HEK293 (cell line): ENCODE measurements at regions not wholly inside any gene's neighbourhood (a gene's known extent, or its start where the extent isn't known, plus 50 kb on each side); places are given as distances from the start of the nearest gene placed in this dataset.

Experiments used
- BCL11B ChIP-seq: fragments of 450-650 bp; formaldehyde crosslinking; IDR thresholded peaks from 2 replicates; pipeline ENCODE4 v1.5.1; 2016; ENCODE audit warnings: low read depth, missing biosample characterization, missing genetic modification characterization
- CTCF ChIP-seq: fragments of 450-650 bp; formaldehyde crosslinking; IDR thresholded peaks from 2 replicates; pipeline ENCODE4 v1.5.1; 2016; ENCODE audit warnings: missing biosample characterization, missing genetic modification characterization
- TCF7L2 ChIP-seq: IDR thresholded peaks from 2 replicates; pipeline ENCODE4 v1.6.1; 2011; ENCODE audit warnings: low read depth, mild to moderate bottlenecking, inconsistent platforms, low read length, moderate library complexity, borderline replicate concordance
- ZBTB1 ChIP-seq: fragments of 450-650 bp; formaldehyde crosslinking; IDR thresholded peaks from 2 replicates; pipeline ENCODE4 v1.5.1; 2016; ENCODE audit warnings: missing biosample characterization, missing genetic modification characterization
- ZFP3 ChIP-seq: fragments of 450-650 bp; formaldehyde crosslinking; IDR thresholded peaks from 2 replicates; pipeline ENCODE4 v1.5.1; 2016; ENCODE audit warnings: low read depth, missing biosample characterization, missing genetic modification characterization
- ZNF132 ChIP-seq: fragments of 450-650 bp; formaldehyde crosslinking; IDR thresholded peaks from 2 replicates; pipeline ENCODE4 v1.5.1; 2017; ENCODE audit warnings: missing biosample characterization, missing genetic modification characterization, borderline replicate concordance
- ZNF354C ChIP-seq: fragments of 450-650 bp; formaldehyde crosslinking; IDR thresholded peaks from 2 replicates; pipeline ENCODE4 v1.5.1; 2016; ENCODE audit warnings: missing biosample characterization, missing genetic modification characterization, low read depth, borderline replicate concordance
- ZNF777 ChIP-seq: fragments of 450-650 bp; formaldehyde crosslinking; IDR thresholded peaks from 2 replicates; pipeline ENCODE4 v1.5.1; 2017; ENCODE audit warnings: missing biosample characterization, missing genetic modification characterization, borderline replicate concordance
- ZNF830 ChIP-seq: fragments of 450-650 bp; IDR thresholded peaks from 2 replicates; pipeline ENCODE4 v1.5.0; 2018; ENCODE audit warnings: missing biosample characterization, missing genetic modification characterization, low read depth, mild to moderate bottlenecking, moderate library complexity
- TF ChIP-seq, protein P1 (sequence below): fragments of 450-650 bp; IDR thresholded peaks from 2 replicates; pipeline ENCODE4 v1.5.1; 2018; ENCODE audit warnings: missing biosample characterization, missing genetic modification characterization
- TF ChIP-seq, protein P2 (sequence below): fragments of 450-650 bp; formaldehyde crosslinking; conservative IDR thresholded peaks from 2 replicates; pipeline ENCODE4 v1.5.1; 2016; ENCODE audit warnings: low read depth, missing biosample characterization, missing genetic modification characterization

DNA sequence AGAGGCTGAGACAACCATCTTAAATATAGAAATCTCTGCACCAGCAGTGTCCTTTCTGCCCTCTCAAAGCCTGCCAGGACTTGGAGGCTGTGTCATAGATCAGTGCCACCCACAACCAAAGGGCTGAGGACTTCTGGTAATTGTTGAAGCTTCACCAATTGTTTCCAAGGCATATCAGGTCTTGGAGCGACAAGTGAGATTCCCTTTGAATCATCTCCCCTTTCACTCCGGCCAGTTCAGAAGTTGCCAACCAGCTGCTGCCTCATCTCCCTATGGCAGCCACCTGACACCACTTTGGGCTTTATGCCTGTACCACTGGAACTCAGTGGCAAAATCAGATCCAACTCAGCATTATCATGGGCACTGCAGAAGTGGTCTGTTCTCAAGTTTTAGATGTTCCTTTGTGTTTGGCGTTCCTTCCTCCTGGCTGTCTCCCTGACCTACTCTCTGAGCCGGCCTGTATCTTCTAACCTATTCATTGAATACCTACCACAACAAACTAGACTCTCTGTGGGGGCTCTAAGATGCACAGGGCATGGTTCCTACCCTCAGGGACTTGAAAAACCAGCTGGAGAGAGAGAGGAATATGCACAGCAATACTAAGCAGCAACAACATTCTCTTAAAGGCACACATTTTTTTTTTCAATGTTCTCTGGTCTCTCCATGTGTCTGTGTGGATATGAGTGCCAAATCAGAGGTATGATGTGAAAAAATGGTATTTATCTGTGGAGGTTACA, 90.8 kb upstream of the PFN2 start:
- TF ChIP-seq BCL11B (tag by site-specific recombination): no peak
- no peak for TF ChIP-seq TCF7L2
- no peak for TF ChIP-seq ZNF132
- TF ChIP-seq, protein P1, sequence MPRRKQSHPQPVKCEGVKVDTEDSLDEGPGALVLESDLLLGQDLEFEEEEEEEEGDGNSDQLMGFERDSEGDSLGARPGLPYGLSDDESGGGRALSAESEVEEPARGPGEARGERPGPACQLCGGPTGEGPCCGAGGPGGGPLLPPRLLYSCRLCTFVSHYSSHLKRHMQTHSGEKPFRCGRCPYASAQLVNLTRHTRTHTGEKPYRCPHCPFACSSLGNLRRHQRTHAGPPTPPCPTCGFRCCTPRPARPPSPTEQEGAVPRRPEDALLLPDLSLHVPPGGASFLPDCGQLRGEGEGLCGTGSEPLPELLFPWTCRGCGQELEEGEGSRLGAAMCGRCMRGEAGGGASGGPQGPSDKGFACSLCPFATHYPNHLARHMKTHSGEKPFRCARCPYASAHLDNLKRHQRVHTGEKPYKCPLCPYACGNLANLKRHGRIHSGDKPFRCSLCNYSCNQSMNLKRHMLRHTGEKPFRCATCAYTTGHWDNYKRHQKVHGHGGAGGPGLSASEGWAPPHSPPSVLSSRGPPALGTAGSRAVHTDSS: no peak
- TF ChIP-seq CTCF (tag by site-specific recombination): no peak
- no peak for TF ChIP-seq ZNF830 (tag by site-specific recombination)
- TF ChIP-seq, protein P2, sequence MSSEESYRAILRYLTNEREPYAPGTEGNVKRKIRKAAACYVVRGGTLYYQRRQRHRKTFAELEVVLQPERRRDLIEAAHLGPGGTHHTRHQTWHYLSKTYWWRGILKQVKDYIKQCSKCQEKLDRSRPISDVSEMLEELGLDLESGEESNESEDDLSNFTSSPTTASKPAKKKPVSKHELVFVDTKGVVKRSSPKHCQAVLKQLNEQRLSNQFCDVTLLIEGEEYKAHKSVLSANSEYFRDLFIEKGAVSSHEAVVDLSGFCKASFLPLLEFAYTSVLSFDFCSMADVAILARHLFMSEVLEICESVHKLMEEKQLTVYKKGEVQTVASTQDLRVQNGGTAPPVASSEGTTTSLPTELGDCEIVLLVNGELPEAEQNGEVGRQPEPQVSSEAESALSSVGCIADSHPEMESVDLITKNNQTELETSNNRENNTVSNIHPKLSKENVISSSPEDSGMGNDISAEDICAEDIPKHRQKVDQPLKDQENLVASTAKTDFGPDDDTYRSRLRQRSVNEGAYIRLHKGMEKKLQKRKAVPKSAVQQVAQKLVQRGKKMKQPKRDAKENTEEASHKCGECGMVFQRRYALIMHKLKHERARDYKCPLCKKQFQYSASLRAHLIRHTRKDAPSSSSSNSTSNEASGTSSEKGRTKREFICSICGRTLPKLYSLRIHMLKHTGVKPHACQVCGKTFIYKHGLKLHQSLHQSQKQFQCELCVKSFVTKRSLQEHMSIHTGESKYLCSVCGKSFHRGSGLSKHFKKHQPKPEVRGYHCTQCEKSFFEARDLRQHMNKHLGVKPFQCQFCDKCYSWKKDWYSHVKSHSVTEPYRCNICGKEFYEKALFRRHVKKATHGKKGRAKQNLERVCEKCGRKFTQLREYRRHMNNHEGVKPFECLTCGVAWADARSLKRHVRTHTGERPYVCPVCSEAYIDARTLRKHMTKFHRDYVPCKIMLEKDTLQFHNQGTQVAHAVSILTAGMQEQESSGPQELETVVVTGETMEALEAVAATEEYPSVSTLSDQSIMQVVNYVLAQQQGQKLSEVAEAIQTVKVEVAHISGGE (tag by site-specific recombination): no peak
- TF ChIP-seq ZNF354C: no peak
- no peak for TF ChIP-seq ZBTB1 (tag by site-specific recombination)
- TF ChIP-seq ZFP3: no peak
- no peak for TF ChIP-seq ZNF777 (tag by site-specific recombination)
